H9 (cell line): ENCODE measurements at regions not wholly inside any gene's neighbourhood (a gene's known extent, or its start where the extent isn't known, plus 50 kb on each side); places are given as distances from the start of the nearest gene placed in this dataset.

Source experiments
- DNase-seq: peaks from one replicate; pipeline ENCODE4 v3.0.0-alpha.2; 2017
- H2AFZ ChIP-seq: one replicate; pipeline ENCODE4 v1.6.1; 2013; ENCODE audit warnings: mild to moderate bottlenecking, low read length, control low read depth, moderate library complexity
- H2AK5ac ChIP-seq: 2 replicates; pipeline ENCODE4 v1.6.1; 2013; ENCODE audit warnings: low read length, control low read depth, mixed read lengths; ENCODE audit not compliant: insufficient read length
- H2BK120ac ChIP-seq: one replicate; pipeline ENCODE4 v1.6.1; 2013; ENCODE audit warnings: low read depth, mild to moderate bottlenecking, low read length, control low read depth, inconsistent platforms; ENCODE audit not compliant: poor library complexity, severe bottlenecking
- H2BK12ac ChIP-seq: 2 replicates; pipeline ENCODE4 v1.6.1; 2013; ENCODE audit warnings: low read length, control low read depth, mixed read lengths, low read depth; ENCODE audit not compliant: insufficient read length
- H2BK15ac ChIP-seq: 2 replicates; pipeline ENCODE4 v1.6.1; 2013; ENCODE audit warnings: low read depth, low read length, control low read depth
- H2BK20ac ChIP-seq: one replicate; pipeline ENCODE4 v1.6.1; 2013; ENCODE audit warnings: low read depth, mild to moderate bottlenecking, low read length, control low read depth, inconsistent platforms; ENCODE audit not compliant: poor library complexity, severe bottlenecking
- H2BK5ac ChIP-seq: 2 replicates; pipeline ENCODE4 v1.6.1; 2013; ENCODE audit warnings: low read length, control low read depth, mixed read lengths; ENCODE audit not compliant: insufficient read length
- H3K14ac ChIP-seq: 2 replicates; pipeline ENCODE4 v1.6.1; 2013; ENCODE audit warnings: low read length, control low read depth; ENCODE audit not compliant: insufficient read depth
- H3K18ac ChIP-seq: 2 replicates; pipeline ENCODE4 v1.6.1; 2013; ENCODE audit warnings: low read depth, mild to moderate bottlenecking, mixed read lengths, low read length, control low read depth; ENCODE audit not compliant: insufficient read length
- H3K23ac ChIP-seq: 2 replicates; pipeline ENCODE4 v1.6.1; 2013; ENCODE audit warnings: low read length, control low read depth, mixed read lengths, low read depth; ENCODE audit not compliant: insufficient read length
- H3K23me2 ChIP-seq: 2 replicates; pipeline ENCODE4 v1.6.1; 2013; ENCODE audit warnings: low read depth, mild to moderate bottlenecking, mixed read lengths, low read length, control low read depth; ENCODE audit not compliant: insufficient read length, poor library complexity, severe bottlenecking
- H3K27ac ChIP-seq: 2 replicates; pipeline ENCODE4 v1.5.1; 2013; ENCODE audit warnings: low read length, control low read depth, mixed read lengths, low read depth; ENCODE audit not compliant: insufficient read length
- H3K27me3 ChIP-seq: 2 replicates; pipeline ENCODE4 v1.6.1; 2013; ENCODE audit warnings: low read length, control low read depth, inconsistent platforms; ENCODE audit not compliant: insufficient read depth
- H3K4ac ChIP-seq: 2 replicates; pipeline ENCODE4 v1.6.1; 2013; ENCODE audit warnings: low read depth, mild to moderate bottlenecking, control low read depth, inconsistent platforms, low read length, moderate library complexity
- H3K4me1 ChIP-seq: 2 replicates; pipeline ENCODE4 v1.6.1; 2013; ENCODE audit warnings: low read length, control low read depth, inconsistent platforms; ENCODE audit not compliant: insufficient read depth
- H3K4me2 ChIP-seq: 2 replicates; pipeline ENCODE4 v1.6.1; 2013; ENCODE audit warnings: low read length, control low read depth, mixed read lengths; ENCODE audit not compliant: insufficient read length, insufficient read depth
- H3K56ac ChIP-seq: 2 replicates; pipeline ENCODE4 v1.6.1; 2013; ENCODE audit warnings: low read depth, mild to moderate bottlenecking, mixed read lengths, low read length, control low read depth; ENCODE audit not compliant: insufficient read length
- H3K79me1 ChIP-seq: 2 replicates; pipeline ENCODE4 v1.6.1; 2013; ENCODE audit warnings: low read depth, mild to moderate bottlenecking, moderate library complexity, low read length, control low read depth, inconsistent platforms; ENCODE audit not compliant: insufficient read depth, poor library complexity, severe bottlenecking
- H3K79me2 ChIP-seq: 2 replicates; pipeline ENCODE4 v1.6.1; 2013; ENCODE audit warnings: low read length, control low read depth, inconsistent platforms; ENCODE audit not compliant: insufficient read depth
- H3K9ac ChIP-seq: 2 replicates; pipeline ENCODE4 v1.6.1; 2013; ENCODE audit warnings: low read length, control low read depth, mixed read lengths; ENCODE audit not compliant: insufficient read length; ENCODE audit errors: extremely low read depth
- H3K9me3 ChIP-seq: one replicate; pipeline ENCODE4 v1.6.1; 2013; ENCODE audit warnings: low read depth, low read length, inconsistent platforms; ENCODE audit not compliant: control insufficient read depth
- H3T11ph ChIP-seq: one replicate; pipeline ENCODE4 v1.6.1; 2013; ENCODE audit warnings: mild to moderate bottlenecking, low read length, control low read depth, inconsistent platforms
- H4K20me1 ChIP-seq: one replicate; pipeline ENCODE4 v1.6.1; 2013; ENCODE audit not compliant: control insufficient read depth, insufficient read length, insufficient read depth
- H4K5ac ChIP-seq: 2 replicates; pipeline ENCODE4 v1.6.1; 2013; ENCODE audit warnings: low read depth, mild to moderate bottlenecking, mixed read lengths, low read length, control low read depth; ENCODE audit not compliant: insufficient read length
- H4K8ac ChIP-seq: replicated peaks from 2 replicates; pipeline ENCODE4 v1.6.1; 2013; ENCODE audit warnings: low read length, control low read depth, mixed read lengths, low read depth; ENCODE audit not compliant: insufficient read length
- H4K91ac ChIP-seq: 2 replicates; pipeline ENCODE4 v1.6.1; 2013; ENCODE audit warnings: low read depth, mild to moderate bottlenecking, moderate library complexity, mixed read lengths, low read length, control low read depth; ENCODE audit not compliant: insufficient read length
- H3K27ac Mint-ChIP-seq, 3 experiments: 2 replicates in 2 of 3; 3 replicates in 1 of 3; pipeline ENCODE4 v1.8.0; 2020 to 2021; ENCODE audit warnings: mixed read lengths in 3 of 3, mild to moderate bottlenecking in 1 of 3, moderate library complexity in 1 of 3
- H3K27me3 Mint-ChIP-seq: 2 replicates; pipeline ENCODE4 v1.8.0; 2021; ENCODE audit warnings: low read depth, mild to moderate bottlenecking, moderate library complexity, mixed read lengths
- H3K36me3 Mint-ChIP-seq, 3 experiments: 2 replicates in 2 of 3; 3 replicates in 1 of 3; pipeline ENCODE4 v1.8.0; 2020 to 2021; ENCODE audit warnings: low read depth in 3 of 3, mixed read lengths in 3 of 3; ENCODE audit not compliant: insufficient read depth in 1 of 3
- H3K4me1 Mint-ChIP-seq, 2 experiments: 2 replicates each; pipeline ENCODE4 v1.8.0; 2020; ENCODE audit warnings: mixed read lengths in 2 of 2
- H3K4me3 Mint-ChIP-seq, 2 experiments: 2 replicates in 1 of 2; 3 replicates in 1 of 2; pipeline ENCODE4 v1.8.0; 2020 to 2021; ENCODE audit warnings: mild to moderate bottlenecking in 2 of 2, mixed read lengths in 2 of 2, moderate library complexity in 1 of 2
- H3K9me3 Mint-ChIP-seq, 2 experiments: 2 replicates in 1 of 2; 3 replicates in 1 of 2; pipeline ENCODE4 v1.8.0; 2020; ENCODE audit warnings: mild to moderate bottlenecking in 2 of 2, mixed read lengths in 2 of 2, moderate library complexity in 1 of 2
- CTCF ChIP-seq: fragments of 200-600 bp; sonication (generic); conservative IDR thresholded peaks from 3 replicates; pipeline ENCODE4 v1.8.0; 2021; ENCODE audit warnings: antibody characterized with exemption, mild to moderate bottlenecking
- WGBS: extraction: QIAGEN DNeasy Blood & Tissue Kit; methylation state at CpG from one replicate; pipeline ENCODE4 v1.1.7; 2013; ENCODE audit warnings: missing lambda C conversion rate, low lambda C conversion rate, mixed read lengths; ENCODE audit not compliant: insufficient read length; ENCODE audit errors: extremely low coverage; 5-methylcytosine and 5-hydroxymethylcytosine counted together

- Mint-ChIP-seq H3K4me1 (no peaks in the 10 kb centered on the region), H3K4me3 (no peak overlapping the region), H3K9me3 (no peaks in the 10 kb centered on the region), H3K36me3 (no peaks in the 10 kb centered on the region), H3K27me3 (no peaks in the 10 kb centered on the region), H3K27ac (no peak overlapping the region)
- Histone ChIP-seq H3K79me1 (no peaks in the 10 kb centered on the region), H2AFZ (no peak overlapping the region), H3K79me2 (no peaks in the 10 kb centered on the region), H2BK5ac (no peak overlapping the region), H2BK20ac (no peak overlapping the region), H3K4me1 (no peaks in the 10 kb centered on the region), H2BK12ac (no peak overlapping the region), H3T11ph (no peak overlapping the region), H3K23ac (no peak overlapping the region), H3K9me3 (no peaks in the 10 kb centered on the region), H4K5ac (no peak overlapping the region), H3K18ac (no peak overlapping the region), H4K8ac (no peak overlapping the region), H3K56ac (no peak overlapping the region), H3K23me2 (no peaks in the 10 kb centered on the region), H2BK15ac (no peak overlapping the region), H3K4me2 (no peak overlapping the region), H2BK120ac (no peak overlapping the region), H4K91ac (no peak overlapping the region), H3K14ac (no peak overlapping the region), H3K9ac (no peak overlapping the region), H3K27ac (no peak overlapping the region), H2AK5ac (no peak overlapping the region), H3K27me3 (no peaks in the 10 kb centered on the region), H3K4ac (no peak overlapping the region), H4K20me1 (no peaks in the 10 kb centered on the region)
- DNase-seq = no peak
- no peak for TF ChIP-seq CTCF
- WGBS = no CpG with 5 or more reads among the region's 1 CpG
Measured at GRCh38 chr4:135545616-135546317, 1344.2 kb upstream of the PABPC4L start.
